ENCODE measurements at regions not wholly inside any gene's neighbourhood (a gene's known extent, or its start where the extent isn't known, plus 50 kb on each side); places are given as distances from the start of the nearest gene placed in this dataset.

- Histone ChIP-seq H3K9me3 (ENCODE audit: low read depth, low read length) (no peaks in the 10 kb centered on the region), H3K4me3 (no peak overlapping the region), H3K27ac (no peak overlapping the region), H3K36me3 (ENCODE audit: insufficient read depth, low read length) (no peaks in the 10 kb centered on the region), H3K9ac (ENCODE audit: insufficient read length) (no peak overlapping the region)
- TF ChIP-seq FOXP2 (optimal IDR thresholded peaks at IDR 0.05; ENCODE audit: control extremely low read depth, extremely low read length, insufficient read depth) (no peak), POLR2AphosphoS5 (IDR thresholded peaks at IDR 0.05; ENCODE audit: borderline replicate concordance, low read depth, low read length) (no peak), EZH2 (IDR thresholded peaks at IDR 0.05) (no peak)
- no peak for DNase-seq (ENCODE audit: low read depth, low spot score)
Observed at GRCh38 chr16:85317704-85318103, 205.4 kb upstream of the CIBAR2 start.

GRCh38 chr16:85319208-85319983, 207.1 kb upstream of the CIBAR2 start:
- Histone ChIP-seq H3K9ac (ENCODE audit: insufficient read length) (no peak overlapping the region), H3K36me3 (ENCODE audit: insufficient read depth, low read length) (no peaks in the 10 kb centered on the region), H3K27ac (no peak overlapping the region), H3K9me3 (ENCODE audit: low read depth, low read length) (no peaks in the 10 kb centered on the region), H3K4me3 (no peak overlapping the region)
- TF ChIP-seq FOXP2 (optimal IDR thresholded peaks at IDR 0.05; ENCODE audit: control extremely low read depth, extremely low read length, insufficient read depth) (no peak), POLR2AphosphoS5 (IDR thresholded peaks at IDR 0.05; ENCODE audit: borderline replicate concordance, low read depth, low read length) (no peak), EZH2 (IDR thresholded peaks at IDR 0.05) (no peak)
- no peak for DNase-seq (ENCODE audit: low read depth, low spot score)

GRCh38 chr16:85319984-85320440, 207.7 kb upstream of the CIBAR2 start:
- DNase-seq (ENCODE audit: low read depth, low spot score): no peak
- H3K4me3 ChIP-seq: no peak overlapping the region
- TF ChIP-seq EZH2 (IDR thresholded peaks at IDR 0.05) (no peak), POLR2AphosphoS5 (IDR thresholded peaks at IDR 0.05; ENCODE audit: borderline replicate concordance, low read depth, low read length) (no peak), FOXP2 (optimal IDR thresholded peaks at IDR 0.05; ENCODE audit: control extremely low read depth, extremely low read length, insufficient read depth) (no peak)

GRCh38 chr16:85320677-85321385, 208.6 kb upstream of the CIBAR2 start:
- no peaks in the 10 kb centered on the region for H3K9me3 ChIP-seq (ENCODE audit: low read depth, low read length)
- no peaks in the 10 kb centered on the region for H3K36me3 ChIP-seq (ENCODE audit: insufficient read depth, low read length)
- TF ChIP-seq EZH2 (IDR thresholded peaks at IDR 0.05) (no peak), FOXP2 (optimal IDR thresholded peaks at IDR 0.05; ENCODE audit: control extremely low read depth, extremely low read length, insufficient read depth) (no peak), POLR2AphosphoS5 (IDR thresholded peaks at IDR 0.05; ENCODE audit: borderline replicate concordance, low read depth, low read length) (no peak)
- no peak overlapping the region for H3K9ac ChIP-seq (ENCODE audit: insufficient read length)
- no peak overlapping the region for H3K4me3 ChIP-seq
- H3K27ac ChIP-seq: no peak overlapping the region
- no peak for DNase-seq (ENCODE audit: low read depth, low spot score)

More at GRCh38 chr16:85319984-85320440, 207.7 kb upstream of the CIBAR2 start:
- Histone ChIP-seq H3K9me3 (ENCODE audit: low read depth, low read length) (no peaks in the 10 kb centered on the region), H3K27ac (no peak overlapping the region), H3K36me3 (ENCODE audit: insufficient read depth, low read length) (no peaks in the 10 kb centered on the region), H3K9ac (ENCODE audit: insufficient read length) (no peak overlapping the region)

- no peak overlapping the region for H3K9ac ChIP-seq (ENCODE audit: insufficient read length)
- no peaks in the 10 kb centered on the region for H3K9me3 ChIP-seq (ENCODE audit: low read depth, low read length)
- DNase-seq (ENCODE audit: low read depth, low spot score): no peak
- H3K27ac ChIP-seq: no peak overlapping the region
- TF ChIP-seq EZH2 (IDR thresholded peaks at IDR 0.05) (no peak), POLR2AphosphoS5 (IDR thresholded peaks at IDR 0.05; ENCODE audit: borderline replicate concordance, low read depth, low read length) (no peak), FOXP2 (optimal IDR thresholded peaks at IDR 0.05; ENCODE audit: control extremely low read depth, extremely low read length, insufficient read depth) (no peak)
- H3K4me3 ChIP-seq: no peak overlapping the region
- no peaks in the 10 kb centered on the region for H3K36me3 ChIP-seq (ENCODE audit: insufficient read depth, low read length)
Observed at GRCh38 chr16:85321509-85322271, 209.4 kb upstream of the CIBAR2 start.

- Histone ChIP-seq H3K9ac (ENCODE audit: insufficient read length) (no peak overlapping the region), H3K4me3 (no peak overlapping the region), H3K36me3 (ENCODE audit: insufficient read depth, low read length) (no peaks in the 10 kb centered on the region), H3K27ac (no peak overlapping the region), H3K9me3 (ENCODE audit: low read depth, low read length) (no peaks in the 10 kb centered on the region)
- DNase-seq (ENCODE audit: low read depth, low spot score): no peak
- no peak for TF ChIP-seq POLR2AphosphoS5 (IDR thresholded peaks at IDR 0.05; ENCODE audit: borderline replicate concordance, low read depth, low read length)
- TF ChIP-seq FOXP2 (optimal IDR thresholded peaks at IDR 0.05; ENCODE audit: control extremely low read depth, extremely low read length, insufficient read depth): no peak
- TF ChIP-seq EZH2 (IDR thresholded peaks at IDR 0.05): no peak
Observed at GRCh38 chr16:85323230-85323960, 211.1 kb upstream of the CIBAR2 start.

GRCh38 chr16:85323961-85324253, 211.6 kb upstream of the CIBAR2 start:
- no peak overlapping the region for H3K27ac ChIP-seq
- H3K4me3 ChIP-seq: no peak overlapping the region
- TF ChIP-seq EZH2 (IDR thresholded peaks at IDR 0.05): no peak
- TF ChIP-seq FOXP2 (optimal IDR thresholded peaks at IDR 0.05; ENCODE audit: control extremely low read depth, extremely low read length, insufficient read depth): no peak
- TF ChIP-seq POLR2AphosphoS5 (IDR thresholded peaks at IDR 0.05; ENCODE audit: borderline replicate concordance, low read depth, low read length): no peak
- no peak overlapping the region for H3K9ac ChIP-seq (ENCODE audit: insufficient read length)
- H3K36me3 ChIP-seq (ENCODE audit: insufficient read depth, low read length): no peaks in the 10 kb centered on the region
- no peak for DNase-seq (ENCODE audit: low read depth, low spot score)
- no peaks in the 10 kb centered on the region for H3K9me3 ChIP-seq (ENCODE audit: low read depth, low read length)
